ENCODE measurements at regions not wholly inside any gene's neighbourhood (a gene's known extent, or its start where the extent isn't known, plus 50 kb on each side); places are given as distances from the start of the nearest gene placed in this dataset.

DNA sequence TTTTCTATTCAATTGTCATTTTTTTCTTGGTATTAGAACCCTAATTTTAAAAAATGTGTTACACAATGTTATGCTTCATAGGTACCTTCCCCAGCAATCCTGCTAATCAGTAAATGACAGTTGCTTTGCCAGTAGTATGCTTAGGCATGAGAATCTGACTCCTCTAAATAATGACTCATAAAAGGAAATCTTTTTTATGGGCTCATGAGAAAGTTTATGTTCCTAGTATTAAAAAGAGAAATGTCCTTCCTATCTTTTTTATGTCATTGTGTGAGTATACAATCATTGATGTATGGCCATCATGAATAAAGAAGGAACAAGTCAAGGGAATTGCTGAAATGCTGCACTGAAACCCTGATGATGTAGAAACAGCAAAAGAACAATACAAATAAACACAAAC is 1237.7 kb upstream of the PCDH20 start:
- POLR2A ChIA-PET: no interaction called here
- no TSS peak for BruUV-seq (replicated peaks)
- CTCF ChIA-PET (ENCODE audit: low intra/inter-chr PET ratio, low total read pairs): no interaction called here

More for the DNA sequence above, 1237.7 kb upstream of the PCDH20 start:
- in situ Hi-C loops (cut with HindIII; ENCODE audit: extremely low pct_ligation_motif_present, low pct_unique_long_range_greater_than_20kb): no loop called here
- no peak overlapping the region for H2AFZ ChIP-seq (ENCODE audit: low read length)
- H4K20me1 ChIP-seq (ENCODE audit: insufficient read depth, low read length): no peaks in the 10 kb centered on the region
- ATAC-seq (no peak), DNase-seq (ENCODE audit: low spot score) (no peak), FAIRE-seq (no peak)
- TF ChIP-seq ZNF790 (CRISPR knock-in tag; IDR thresholded peaks at IDR 0.05; ENCODE audit: borderline replicate concordance) (no peak), SATB2 (CRISPR knock-in tag; IDR thresholded peaks at IDR 0.05) (no peak), MEIS2 (CRISPR knock-in tag; IDR thresholded peaks at IDR 0.05) (no peak), SAP130 (CRISPR knock-in tag; IDR thresholded peaks at IDR 0.05; ENCODE audit: low read depth) (no peak), ZNF264 (CRISPR knock-in tag; IDR thresholded peaks at IDR 0.05) (no peak), ZNF550 (CRISPR knock-in tag; IDR thresholded peaks at IDR 0.05; ENCODE audit: borderline replicate concordance) (no peak), GTF3A (CRISPR knock-in tag; conservative IDR thresholded peaks at IDR 0.05) (no peak)
- TF ChIP-seq, protein P1, sequence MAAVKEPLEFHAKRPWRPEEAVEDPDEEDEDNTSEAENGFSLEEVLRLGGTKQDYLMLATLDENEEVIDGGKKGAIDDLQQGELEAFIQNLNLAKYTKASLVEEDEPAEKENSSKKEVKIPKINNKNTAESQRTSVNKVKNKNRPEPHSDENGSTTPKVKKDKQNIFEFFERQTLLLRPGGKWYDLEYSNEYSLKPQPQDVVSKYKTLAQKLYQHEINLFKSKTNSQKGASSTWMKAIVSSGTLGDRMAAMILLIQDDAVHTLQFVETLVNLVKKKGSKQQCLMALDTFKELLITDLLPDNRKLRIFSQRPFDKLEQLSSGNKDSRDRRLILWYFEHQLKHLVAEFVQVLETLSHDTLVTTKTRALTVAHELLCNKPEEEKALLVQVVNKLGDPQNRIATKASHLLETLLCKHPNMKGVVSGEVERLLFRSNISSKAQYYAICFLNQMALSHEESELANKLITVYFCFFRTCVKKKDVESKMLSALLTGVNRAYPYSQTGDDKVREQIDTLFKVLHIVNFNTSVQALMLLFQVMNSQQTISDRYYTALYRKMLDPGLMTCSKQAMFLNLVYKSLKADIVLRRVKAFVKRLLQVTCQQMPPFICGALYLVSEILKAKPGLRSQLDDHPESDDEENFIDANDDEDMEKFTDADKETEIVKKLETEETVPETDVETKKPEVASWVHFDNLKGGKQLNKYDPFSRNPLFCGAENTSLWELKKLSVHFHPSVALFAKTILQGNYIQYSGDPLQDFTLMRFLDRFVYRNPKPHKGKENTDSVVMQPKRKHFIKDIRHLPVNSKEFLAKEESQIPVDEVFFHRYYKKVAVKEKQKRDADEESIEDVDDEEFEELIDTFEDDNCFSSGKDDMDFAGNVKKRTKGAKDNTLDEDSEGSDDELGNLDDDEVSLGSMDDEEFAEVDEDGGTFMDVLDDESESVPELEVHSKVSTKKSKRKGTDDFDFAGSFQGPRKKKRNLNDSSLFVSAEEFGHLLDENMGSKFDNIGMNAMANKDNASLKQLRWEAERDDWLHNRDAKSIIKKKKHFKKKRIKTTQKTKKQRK (IDR thresholded peaks at IDR 0.05; ENCODE audit: low read length): no peak
- H3K4me3 ChIP-seq (replicated peaks in 1 of 3; ENCODE audit: insufficient read depth in 1 of 3, low read depth in 2 of 3, low read length in 3 of 3): no peak overlapping the region
- H3K36me3 ChIP-seq (replicated peaks in 1 of 2; ENCODE audit: control insufficient read depth in 1 of 2, insufficient read depth in 2 of 2, low read length in 2 of 2): no peaks in the 10 kb centered on the region
- intact Hi-C loops (cut with micrococcal nuclease; ENCODE audit: unreplicated experiment): no loop called here
- H3K9ac ChIP-seq (ENCODE audit: insufficient read depth, low read depth, low read length): no peak overlapping the region
- no peaks in the 10 kb centered on the region for H3K4me1 ChIP-seq (ENCODE audit: insufficient read depth, low read length)
- H3K79me2 ChIP-seq (ENCODE audit: insufficient read depth, low read length): no peaks in the 10 kb centered on the region
- H3K9me3 ChIP-seq (ENCODE audit: low read length): no peaks in the 10 kb centered on the region
- H3K4me2 ChIP-seq (ENCODE audit: low read depth, low read length): no peak overlapping the region
- H3K27me3 ChIP-seq (ENCODE audit: control insufficient read depth in 1 of 2, insufficient read depth in 2 of 2, low read length in 2 of 2): no peaks in the 10 kb centered on the region
- H3K27ac ChIP-seq (ENCODE audit: extremely low read length, insufficient read depth, low read length): no peak overlapping the region
